ENCODE measurements at regions not wholly inside any gene's neighbourhood (a gene's known extent, or its start where the extent isn't known, plus 50 kb on each side); places are given as distances from the start of the nearest gene placed in this dataset.

GRCh38 chr1:95542936-95543335 is 308.9 kb downstream of the RWDD3 start:
- Histone ChIP-seq H3K36me3 (replicated peaks in 1 of 2; ENCODE audit: insufficient read depth in 1 of 2, low read depth in 2 of 2) (no peaks in the 10 kb centered on the region), H3K27me3 (no peaks in the 10 kb centered on the region), H3K27ac (no peak overlapping the region), H3K9me3 (no peaks in the 10 kb centered on the region), H3K4me1 (no peaks in the 10 kb centered on the region), H3K4me3 (no peak overlapping the region)
- TF ChIP-seq CTCF (IDR thresholded peaks at IDR 0.05) (no peak), POLR2A (IDR thresholded peaks at IDR 0.05) (no peak)
- DNase-seq: no peak
- intact Hi-C loops (cut with DNase I): no loop called here
- ATAC-seq: no peak
- 63 to 70% methylated on average over 2 of the region's 2 CpGs for WGBS, 2 donors

GRCh38 chr1:95547005-95547404 is 313.0 kb downstream of the RWDD3 start:
- 71 to 87% methylated on average over 2 of the region's 2 CpGs for WGBS, 2 donors
- TF ChIP-seq CTCF (IDR thresholded peaks at IDR 0.05): no peak
- H3K9me3 ChIP-seq: no peaks in the 10 kb centered on the region
- H3K27me3 ChIP-seq: no peaks in the 10 kb centered on the region
- no peaks in the 10 kb centered on the region for H3K36me3 ChIP-seq (replicated peaks in 1 of 2; ENCODE audit: insufficient read depth in 1 of 2, low read depth in 2 of 2)
- H3K4me1 ChIP-seq: no peaks in the 10 kb centered on the region
- no peak overlapping the region for H3K27ac ChIP-seq
- intact Hi-C loops (cut with DNase I): no loop called here
- ATAC-seq: no peak
- DNase-seq: no peak
- no peak overlapping the region for H3K4me3 ChIP-seq

DNA sequence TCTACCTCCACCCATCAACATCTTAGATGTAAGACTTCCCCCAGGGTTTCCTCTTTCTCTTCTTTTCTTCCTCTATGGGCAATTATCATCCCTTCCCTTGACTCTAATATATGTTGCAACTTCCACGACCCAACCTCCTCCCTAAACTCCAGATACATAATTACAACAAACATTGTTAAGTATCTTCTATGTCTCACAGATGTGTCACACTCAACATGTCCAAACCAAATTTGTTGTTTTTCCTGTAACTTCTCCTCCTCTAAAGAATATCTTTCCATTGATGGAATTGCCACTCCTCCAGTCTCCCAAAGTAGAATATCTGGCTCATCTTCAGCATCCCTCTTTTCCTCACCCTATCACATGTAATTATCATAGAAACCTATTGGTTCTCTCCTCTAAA is 314.2 kb downstream of the RWDD3 start:
- Histone ChIP-seq H3K4me1 (no peaks in the 10 kb centered on the region), H3K4me3 (no peak overlapping the region), H3K9me3 (no peaks in the 10 kb centered on the region), H3K27me3 (no peaks in the 10 kb centered on the region), H3K27ac (no peak overlapping the region), H3K36me3 (replicated peaks in 1 of 2; ENCODE audit: insufficient read depth in 1 of 2, low read depth in 2 of 2) (no peaks in the 10 kb centered on the region)
- ATAC-seq (no peak), DNase-seq (no peak)
- TF ChIP-seq POLR2A (IDR thresholded peaks at IDR 0.05) (no peak), CTCF (IDR thresholded peaks at IDR 0.05) (no peak)
- intact Hi-C loops (cut with DNase I): no loop called here
- WGBS, 2 donors: 62 to 70% methylated on average over 1 of the region's 1 CpG

DNA sequence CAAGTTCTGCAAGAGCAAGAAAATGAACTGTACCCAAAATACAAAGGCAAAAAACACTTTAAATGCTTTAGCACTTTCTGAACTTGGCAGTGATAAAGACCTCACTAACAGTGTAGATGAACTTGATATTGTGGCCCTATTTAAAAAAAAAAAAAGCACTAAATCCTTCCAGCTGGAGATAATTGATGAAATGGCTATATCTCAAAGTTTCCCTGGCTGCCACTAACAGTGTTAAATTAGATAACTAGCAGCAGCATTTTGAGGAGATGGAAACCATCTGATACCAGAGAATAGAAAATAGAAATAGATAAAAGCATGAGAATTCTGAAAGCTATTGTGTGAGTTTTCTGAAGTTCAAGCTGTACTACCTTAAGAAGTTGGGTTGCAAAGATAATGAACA is 317.2 kb downstream of the RWDD3 start:
- Histone ChIP-seq H3K27me3 (no peaks in the 10 kb centered on the region), H3K4me1 (no peaks in the 10 kb centered on the region), H3K36me3 (replicated peaks in 1 of 2; ENCODE audit: insufficient read depth in 1 of 2, low read depth in 2 of 2) (no peaks in the 10 kb centered on the region), H3K9me3 (no peaks in the 10 kb centered on the region), H3K27ac (no peak overlapping the region), H3K4me3 (no peak overlapping the region)
- TF ChIP-seq CTCF (IDR thresholded peaks at IDR 0.05) (no peak), POLR2A (IDR thresholded peaks at IDR 0.05) (no peak)
- intact Hi-C loops (cut with DNase I): no loop called here
- ATAC-seq: no peak
- no peak for DNase-seq

DNA sequence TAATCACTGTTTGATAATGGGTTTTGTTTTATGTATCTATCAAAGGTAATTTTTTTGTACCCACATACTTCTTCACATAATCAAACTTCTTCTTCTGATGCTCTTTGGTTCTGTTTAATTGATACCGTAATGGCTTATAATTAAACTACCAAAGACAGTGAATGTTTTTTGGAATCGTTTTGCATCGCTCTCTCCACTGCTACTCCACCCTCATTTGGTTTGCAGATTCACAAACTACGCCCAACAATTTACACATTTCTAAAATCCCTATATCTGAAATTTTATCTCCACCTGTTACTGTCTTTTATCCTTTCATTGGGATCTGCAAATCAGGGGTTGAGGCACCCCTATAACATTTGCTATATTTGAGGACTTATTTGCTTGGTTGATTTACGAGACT is 319.6 kb downstream of the RWDD3 start:
- Histone ChIP-seq H3K4me1 (no peaks in the 10 kb centered on the region), H3K9me3 (no peaks in the 10 kb centered on the region), H3K36me3 (replicated peaks in 1 of 2; ENCODE audit: insufficient read depth in 1 of 2, low read depth in 2 of 2) (no peaks in the 10 kb centered on the region), H3K27me3 (no peaks in the 10 kb centered on the region), H3K27ac (no peak overlapping the region), H3K4me3 (no peak overlapping the region)
- TF ChIP-seq CTCF (IDR thresholded peaks at IDR 0.05) (no peak), POLR2A (IDR thresholded peaks at IDR 0.05) (no peak)
- intact Hi-C loops (cut with DNase I): no loop called here
- DNase-seq (no peak), ATAC-seq (no peak)
- WGBS, 2 donors: 83 to 86% methylated on average over 5 of the region's 5 CpGs
